ENCODE measurements at regions not wholly inside any gene's neighbourhood (a gene's known extent, or its start where the extent isn't known, plus 50 kb on each side); places are given as distances from the start of the nearest gene placed in this dataset.

- DNase-seq (ENCODE audit: low spot score), result peak; percentile 43
- intact Hi-C loops (cut with DNase I), result no loop called here
Observed at GRCh38 chr2:239774142-239774462, 251.0 kb downstream of the NDUFA10 start.

GRCh38 chr2:239773228-239774141, 251.7 kb downstream of the NDUFA10 start:
- peak; percentile 47 for DNase-seq (ENCODE audit: low spot score)

GRCh38 chr2:239772721-239773120, 252.4 kb downstream of the NDUFA10 start:
- peak; percentile 41 for DNase-seq (ENCODE audit: low spot score)
- intact Hi-C loops (cut with DNase I), result no loop called here

More at GRCh38 chr2:239773228-239774141, 251.7 kb downstream of the NDUFA10 start:
- intact Hi-C loops (cut with DNase I), result no loop called here

- no peak for DNase-seq (ENCODE audit: low spot score)
- intact Hi-C loops (cut with DNase I), result no loop called here
Observed at GRCh38 chr2:239770246-239770639, 254.9 kb downstream of the NDUFA10 start.

- intact Hi-C loops (cut with DNase I), result no loop called here
- peak; percentile 73 for DNase-seq (ENCODE audit: low spot score)
Observed at GRCh38 chr2:239769554-239770245, 255.4 kb downstream of the NDUFA10 start.

- intact Hi-C loops (cut with DNase I), result no loop called here
- peak; percentile 20 for DNase-seq (ENCODE audit: low spot score)
Observed at GRCh38 chr2:239768907-239769553, 256.1 kb downstream of the NDUFA10 start.

- peak; percentile 71 for DNase-seq (ENCODE audit: low spot score)
- intact Hi-C loops (cut with DNase I), result no loop called here
Observed at GRCh38 chr2:239768031-239768790, 256.9 kb downstream of the NDUFA10 start.

GRCh38 chr2:239767021-239767905, 257.9 kb downstream of the NDUFA10 start:
- DNase-seq (ENCODE audit: low spot score), result peak; percentile 71
- intact Hi-C loops (cut with DNase I), result no loop called here

- no peak for DNase-seq (ENCODE audit: low spot score)
- intact Hi-C loops (cut with DNase I), result no loop called here
Observed at GRCh38 chr2:239765911-239766310, 259.2 kb downstream of the NDUFA10 start.

- intact Hi-C loops (cut with DNase I), result no loop called here
- peak; percentile 72 for DNase-seq (ENCODE audit: low spot score)
Observed at GRCh38 chr2:239765076-239765845, 259.9 kb downstream of the NDUFA10 start.

GRCh38 chr2:239763433-239764097, 261.6 kb downstream of the NDUFA10 start:
- peak; percentile 50 for DNase-seq (ENCODE audit: low spot score)
- intact Hi-C loops (cut with DNase I), result no loop called here

- intact Hi-C loops (cut with DNase I), result no loop called here
- peak; percentile 31 for DNase-seq (ENCODE audit: low spot score)
Observed at GRCh38 chr2:239762655-239763269, 262.4 kb downstream of the NDUFA10 start.

- intact Hi-C loops (cut with DNase I), result no loop called here
- peak; percentile 56 for DNase-seq (ENCODE audit: low spot score)
Observed at GRCh38 chr2:239762106-239762505, 263.0 kb downstream of the NDUFA10 start.

- intact Hi-C loops (cut with DNase I), result no loop called here
- DNase-seq (ENCODE audit: low spot score), result peak; percentile 17
Observed at GRCh38 chr2:239760596-239760995, 264.5 kb downstream of the NDUFA10 start.

GRCh38 chr2:239758279-239758877, 266.8 kb downstream of the NDUFA10 start:
- intact Hi-C loops (cut with DNase I), result no loop called here
- no peak for DNase-seq (ENCODE audit: low spot score)
